Caco-2 (cell line): ENCODE measurements at regions not wholly inside any gene's neighbourhood (a gene's known extent, or its start where the extent isn't known, plus 50 kb on each side); places are given as distances from the start of the nearest gene placed in this dataset.

ENCODE experiments used
- BruUV-seq: library from RNA; stranded (reverse); fragments of 400-500 nt; replicated peaks from 2 replicates; lab custom pipeline; 2021; lab: Mats Ljungman, UMichigan
- CTCF ChIA-PET: fragments of 300-600 bp; sonication (Branson Sonifier 250); formaldehyde crosslinking; loops from one replicate; lab custom pipeline; 2022; ENCODE audit warnings: antibody characterized with exemption; lab: Charles Lee
- POLR2A ChIA-PET: fragments of 300-600 bp; sonication (Branson Sonifier 250); formaldehyde crosslinking; loops from one replicate; lab custom pipeline; 2022; ENCODE audit warnings: antibody characterized with exemption; lab: Charles Lee
- DNase-seq, 2 experiments: peaks; one replicate each; pipeline versions ENCODE4 v3.0.0 to v3.0.0-alpha.2; 2020 to 2022
- H3K27me3 ChIP-seq: replicated peaks from 2 replicates; pipeline ENCODE4 v1.6.0; 2011; ENCODE audit warnings: low read length; ENCODE audit not compliant: control insufficient read depth, insufficient read depth
- H3K36me3 ChIP-seq: 2 replicates; pipeline ENCODE4 v1.5.1; 2011; ENCODE audit warnings: low read length; ENCODE audit not compliant: control insufficient read depth, insufficient read depth
- H3K4me1 ChIP-seq: fragments of 250-450 bp; sonication (Bioruptor Pico); 2 replicates; pipeline ENCODE4 v1.5.1; 2020; ENCODE audit warnings: mild to moderate bottlenecking
- H3K4me3 ChIP-seq: 2 replicates; pipeline ENCODE4 v1.5.1; 2011; ENCODE audit warnings: low read depth, mild to moderate bottlenecking, control low read depth, low read length
- H3K9me3 ChIP-seq: fragments of 250-450 bp; sonication (Bioruptor Pico); 2 replicates; pipeline ENCODE4 v1.5.1; 2020; ENCODE audit warnings: mild to moderate bottlenecking, moderate library complexity
- H3K27ac Mint-ChIP-seq: one replicate; pipeline ENCODE4 v1.8.0; 2022; ENCODE audit warnings: mixed read lengths; ENCODE audit not compliant: unreplicated experiment
- H3K27me3 Mint-ChIP-seq: one replicate; pipeline ENCODE4 v1.8.0; 2022; ENCODE audit warnings: mixed read lengths; ENCODE audit not compliant: insufficient read depth, unreplicated experiment
- H3K36me3 Mint-ChIP-seq: one replicate; pipeline ENCODE4 v1.8.0; 2022; ENCODE audit warnings: mild to moderate bottlenecking, mixed read lengths; ENCODE audit not compliant: insufficient read depth, unreplicated experiment
- H3K4me1 Mint-ChIP-seq: one replicate; pipeline ENCODE4 v1.8.0; 2022; ENCODE audit warnings: low read depth, mixed read lengths; ENCODE audit not compliant: unreplicated experiment
- H3K4me3 Mint-ChIP-seq: one replicate; pipeline ENCODE4 v1.8.0; 2022; ENCODE audit warnings: mild to moderate bottlenecking, moderate library complexity, mixed read lengths; ENCODE audit not compliant: unreplicated experiment
- H3K9me3 Mint-ChIP-seq: one replicate; pipeline ENCODE4 v1.8.0; 2022; ENCODE audit warnings: mixed read lengths; ENCODE audit not compliant: unreplicated experiment
- CTCF ChIP-seq, 2 experiments: fragments of 200-600 bp in 1 of 2; IDR thresholded peaks; 1 replicate in 1 of 2; 2 replicates in 1 of 2; pipeline versions ENCODE4 v1.5.1 to v1.8.0; 2011 to 2022; ENCODE audit warnings: antibody characterized with exemption in 1 of 2, control low read depth in 1 of 2, inconsistent platforms in 1 of 2, low read depth in 1 of 2, low read length in 1 of 2, mild to moderate bottlenecking in 1 of 2, moderate library complexity in 1 of 2; ENCODE audit not compliant: insufficient read depth in 1 of 2, severe bottlenecking in 1 of 2, unreplicated experiment in 1 of 2
- intact Hi-C: fragments of 100-400 bp; cut with micrococcal nuclease; formaldehyde crosslinking; loops from one replicate; pipeline ENCODE4 v1.10.0; 2022; ENCODE audit not compliant: unreplicated experiment

GRCh38 chr16:74053826-74054225 lies 242.8 kb upstream of the PSMD7 start:
- no peaks in the 10 kb centered on the region for H3K36me3 Mint-ChIP-seq
- ChIA-PET POLR2A (no interaction called here), CTCF (no interaction called here)
- H3K4me1 ChIP-seq: no peaks in the 10 kb centered on the region
- H3K4me1 Mint-ChIP-seq: no peaks in the 10 kb centered on the region
- no peak for DNase-seq
- peaks cover 8% of the 10 kb centered on the region for H3K27me3 Mint-ChIP-seq
- intact Hi-C loops: no loop called here
- peaks cover 1% of the 10 kb centered on the region; the same call in 1 of the 2 replicates for H3K27me3 ChIP-seq
- H3K4me3 Mint-ChIP-seq: no peak overlapping the region
- peaks cover 20% of the 10 kb centered on the region for H3K9me3 Mint-ChIP-seq
- 0 out of 2 replicates have a peak, but pooled peaks cover 5% of the 10 kb centered on the region for H3K9me3 ChIP-seq
- TF ChIP-seq CTCF (IDR thresholded peaks at IDR 0.05; ENCODE audit: insufficient read depth in 1 of 2, low read depth in 1 of 2, low read length in 1 of 2, severe bottlenecking in 1 of 2, unreplicated experiment in 1 of 2): no peak
- no peak overlapping the region for H3K4me3 ChIP-seq
- no peaks in the 10 kb centered on the region for H3K36me3 ChIP-seq
- no TSS peak for BruUV-seq
- no peak overlapping the region for H3K27ac Mint-ChIP-seq

- Histone ChIP-seq H3K4me1 (no peaks in the 10 kb centered on the region), H3K4me3 (no peak overlapping the region), H3K27me3 (peaks cover 1% of the 10 kb centered on the region; the same call in 1 of the 2 replicates), H3K9me3 (0 out of 2 replicates have a peak, but pooled peaks cover 5% of the 10 kb centered on the region), H3K36me3 (no peaks in the 10 kb centered on the region)
- Mint-ChIP-seq H3K36me3 (no peaks in the 10 kb centered on the region), H3K4me3 (no peak overlapping the region), H3K27me3 (peaks cover 8% of the 10 kb centered on the region), H3K9me3 (peaks cover 20% of the 10 kb centered on the region), H3K27ac (no peak overlapping the region), H3K4me1 (no peaks in the 10 kb centered on the region)
- DNase-seq: no peak
- ChIA-PET CTCF (no interaction called here), POLR2A (no interaction called here)
- no TSS peak for BruUV-seq
- intact Hi-C loops: no loop called here
- TF ChIP-seq CTCF (IDR thresholded peaks at IDR 0.05; ENCODE audit: insufficient read depth in 1 of 2, low read depth in 1 of 2, low read length in 1 of 2, severe bottlenecking in 1 of 2, unreplicated experiment in 1 of 2): no peak
Measured at GRCh38 chr16:74053312-74053711, 243.3 kb upstream of the PSMD7 start.

GRCh38 chr16:74052016-74052415 lies 244.6 kb upstream of the PSMD7 start:
- Mint-ChIP-seq H3K36me3 (no peaks in the 10 kb centered on the region), H3K9me3 (peaks cover 20% of the 10 kb centered on the region), H3K27me3 (peaks cover 10% of the 10 kb centered on the region), H3K4me3 (no peak overlapping the region), H3K4me1 (no peaks in the 10 kb centered on the region), H3K27ac (no peak overlapping the region)
- no peak for DNase-seq
- Histone ChIP-seq H3K4me3 (no peak overlapping the region), H3K27me3 (peaks cover 1% of the 10 kb centered on the region; the same call in 1 of the 2 replicates), H3K4me1 (no peaks in the 10 kb centered on the region), H3K9me3 (0 out of 2 replicates have a peak, but pooled peaks cover 5% of the 10 kb centered on the region), H3K36me3 (no peaks in the 10 kb centered on the region)
- intact Hi-C loops: no loop called here
- TF ChIP-seq CTCF (IDR thresholded peaks at IDR 0.05; ENCODE audit: insufficient read depth in 1 of 2, low read depth in 1 of 2, low read length in 1 of 2, severe bottlenecking in 1 of 2, unreplicated experiment in 1 of 2): no peak
- CTCF ChIA-PET: no interaction called here
- no TSS peak for BruUV-seq
- POLR2A ChIA-PET: no interaction called here
